GM12878 (cell line): ENCODE measurements at regions not wholly inside any gene's neighbourhood (a gene's known extent, or its start where the extent isn't known, plus 50 kb on each side); places are given as distances from the start of the nearest gene placed in this dataset.

ENCODE experiments used
- ATAC-seq: fragments of 200-7000 bp; cut with Tn5 transposase; 3 replicates; pipeline ENCODE4 v1.9.1; 2020; ENCODE audit warnings: mild to moderate bottlenecking, moderate library complexity
- BruUV-seq: library from RNA; stranded (reverse); fragments of 400-500 nt; replicated peaks from 2 replicates; lab custom pipeline; 2021; lab: Mats Ljungman, UMichigan
- CTCF ChIA-PET: fragments of 300-600 bp; sonication (Branson Sonifier 250); formaldehyde crosslinking; extraction: SDS; loops from one replicate; lab custom pipeline; 2021; ENCODE audit warnings: inconsistent platforms; lab: Yijun Ruan, JAX
- POLR2A ChIA-PET: fragments of 350-600 bp; formaldehyde crosslinking; extraction: SDS; loops from one replicate; lab custom pipeline; 2021; ENCODE audit warnings: inconsistent platforms; lab: Charles Lee
- RAD21 ChIA-PET: fragments of 300-600 bp; sonication (Branson Sonifier 250); formaldehyde crosslinking; loops from one replicate; lab custom pipeline; 2023; ENCODE audit warnings: antibody characterized with exemption; ENCODE audit not compliant: unreplicated experiment; lab: Charles Lee
- SMC1A ChIA-PET: fragments of 300-600 bp; sonication (Branson Sonifier 250); formaldehyde crosslinking; loops from one replicate; lab custom pipeline; 2023; ENCODE audit not compliant: unreplicated experiment, uncharacterized antibody; lab: Charles Lee
- DNase-seq: peaks from one replicate; pipeline ENCODE4 v3.0.0-alpha.2; 2011; ENCODE audit warnings: low read depth, low spot score
- FAIRE-seq: peaks from 3 replicates; lab custom pipeline; 2011; peaks lifted over from hg19 to GRCh38; lab: Jason Lieb, UNC
- H2AFZ ChIP-seq: 2 replicates; pipeline ENCODE4 v1.6.0; 2011; ENCODE audit warnings: low read depth, low read length, control low read depth; ENCODE audit not compliant: control insufficient read depth
- H3K27ac ChIP-seq: 2 replicates; pipeline ENCODE4 v1.5.1; 2011; ENCODE audit warnings: control low read depth; ENCODE audit not compliant: control insufficient read depth, insufficient read depth
- H3K27me3 ChIP-seq, 2 experiments: replicated peaks in 1 of 2; 2 replicates each; pipeline versions ENCODE4 v1.6.0 to v1.6.1; 2011; ENCODE audit warnings: low read length in 1 of 2; ENCODE audit not compliant: control insufficient read depth in 2 of 2, insufficient read depth in 2 of 2
- H3K36me3 ChIP-seq, 2 experiments: 2 replicates each; pipeline ENCODE4 v1.5.1; 2011; ENCODE audit warnings: low read length in 1 of 2; ENCODE audit not compliant: control insufficient read depth in 2 of 2, insufficient read depth in 2 of 2
- H3K4me1 ChIP-seq: 2 replicates; pipeline ENCODE4 v1.6.1; 2011; ENCODE audit warnings: mild to moderate bottlenecking, low read length, moderate library complexity, mixed read lengths; ENCODE audit not compliant: control insufficient read depth, insufficient read depth
- H3K4me2 ChIP-seq: 2 replicates; pipeline ENCODE4 v1.6.0; 2011; ENCODE audit warnings: control low read depth; ENCODE audit not compliant: control insufficient read depth, insufficient read depth
- H3K4me3 ChIP-seq: fragments of 200-600 bp; sonication (generic); 2 replicates; pipeline ENCODE4 v1.5.1; 2016
- H3K79me2 ChIP-seq: 2 replicates; pipeline ENCODE4 v1.6.0; 2011; ENCODE audit warnings: low read length; ENCODE audit not compliant: control insufficient read depth, insufficient read depth
- H3K9ac ChIP-seq: 2 replicates; pipeline ENCODE4 v1.8.0; 2011; ENCODE audit warnings: low read length, control low read depth, mixed read lengths; ENCODE audit not compliant: control insufficient read depth, insufficient read depth
- H3K9me3 ChIP-seq: replicated peaks from 3 replicates; pipeline ENCODE4 v1.5.1; 2011; ENCODE audit warnings: mild to moderate bottlenecking, low read length; ENCODE audit not compliant: control insufficient read depth, insufficient read depth
- H4K20me1 ChIP-seq: 2 replicates; pipeline ENCODE4 v1.6.0; 2011; ENCODE audit not compliant: control insufficient read depth, insufficient read depth
- BHLHE40 ChIP-seq, 2 experiments: fragments of 450-650 bp in 1 of 2; IDR thresholded peaks; 2 replicates each; pipeline ENCODE4 v1.6.1; 2011 to 2017; ENCODE audit warnings: low read depth in 2 of 2, borderline replicate concordance in 1 of 2, improper control_type of control experiment in 1 of 2, low read length in 1 of 2, mild to moderate bottlenecking in 1 of 2
- BMI1 ChIP-seq: fragments of 450-650 bp; IDR thresholded peaks from 2 replicates; pipeline ENCODE4 v1.6.1; 2016; ENCODE audit warnings: mild to moderate bottlenecking, moderate library complexity, borderline replicate concordance
- CHD2 ChIP-seq: IDR thresholded peaks from 2 replicates; pipeline ENCODE4 v1.6.1; 2011; ENCODE audit warnings: low read depth, low read length, improper control_type of control experiment, borderline replicate concordance
- EGR1 ChIP-seq, 2 experiments: IDR thresholded peaks; 1 replicate in 1 of 2; 2 replicates in 1 of 2; pipeline ENCODE4 v1.6.1; 2011 to 2012; ENCODE audit warnings: low read depth in 2 of 2, low read length in 2 of 2, borderline replicate concordance in 1 of 2, mild to moderate bottlenecking in 1 of 2, moderate library complexity in 1 of 2
- ETV6 ChIP-seq, 2 experiments: fragments of 450-650 bp in 1 of 2; IDR thresholded peaks in 1 of 2; conservative IDR thresholded peaks in 1 of 2; 2 replicates each; pipeline ENCODE4 v1.6.1; 2014; ENCODE audit warnings: antibody characterized with exemption in 1 of 2, borderline replicate concordance in 1 of 2, low read depth in 1 of 2, mild to moderate bottlenecking in 1 of 2, moderate library complexity in 1 of 2
- JUNB ChIP-seq: IDR thresholded peaks from 2 replicates; pipeline ENCODE4 v1.6.1; 2016; ENCODE audit warnings: antibody characterized with exemption, mild to moderate bottlenecking
- MEF2B ChIP-seq: fragments of 450-650 bp; IDR thresholded peaks from 2 replicates; pipeline ENCODE4 v1.6.1; 2018; ENCODE audit warnings: mild to moderate bottlenecking, moderate library complexity; ENCODE audit not compliant: partially characterized antibody, poor library complexity, severe bottlenecking
- MTA3 ChIP-seq: IDR thresholded peaks from 2 replicates; pipeline ENCODE4 v1.6.1; 2012; ENCODE audit warnings: low read length, inconsistent platforms, borderline replicate concordance
- MXI1 ChIP-seq: fragments of 150-350 bp; IDR thresholded peaks from 2 replicates; pipeline ENCODE4 v1.6.1; 2011; ENCODE audit warnings: low read depth, mild to moderate bottlenecking, inconsistent platforms, low read length, improper control_type of control experiment
- NR2C1 ChIP-seq: fragments of 450-650 bp; IDR thresholded peaks from 2 replicates; pipeline ENCODE4 v1.6.1; 2017; ENCODE audit warnings: antibody characterized with exemption, mild to moderate bottlenecking, moderate library complexity
- NRF1 ChIP-seq: conservative IDR thresholded peaks from 2 replicates; pipeline ENCODE4 v1.6.1; 2011; ENCODE audit warnings: mild to moderate bottlenecking, low read depth, low read length, improper control_type of control experiment
- POLR2AphosphoS2 ChIP-seq: IDR thresholded peaks from 2 replicates; pipeline ENCODE4 v1.6.1; 2011; ENCODE audit warnings: low read depth, mild to moderate bottlenecking, low read length, improper control_type of control experiment, moderate library complexity
- RB1 ChIP-seq: fragments of 450-650 bp; formaldehyde crosslinking; IDR thresholded peaks from 2 replicates; pipeline ENCODE4 v1.6.1; 2017; ENCODE audit warnings: mild to moderate bottlenecking, borderline replicate concordance
- RELA ChIP-seq: fragments of 450-650 bp; IDR thresholded peaks from 2 replicates; pipeline ENCODE4 v1.8.0; 2014; ENCODE audit warnings: borderline replicate concordance; ENCODE audit not compliant: partially characterized antibody
- TAF1 ChIP-seq: IDR thresholded peaks from 2 replicates; pipeline ENCODE4 v1.6.1; 2011; ENCODE audit warnings: mild to moderate bottlenecking, low read depth, low read length, borderline replicate concordance
- WGBS: methylation state at CpG from one replicate; pipeline ENCODE4 v1.1.6; 2016; ENCODE audit warnings: low lambda C conversion rate; ENCODE audit not compliant: insufficient replicate concordance, insufficient coverage; ENCODE audit errors: missing lambda C conversion rate; 5-methylcytosine and 5-hydroxymethylcytosine counted together
- in situ Hi-C: fragments of 300-500 bp; cut with MboI; formaldehyde crosslinking; loops from 9 replicates; pipeline ENCODE4 v1.14.3; 2018; ENCODE audit warnings: mixed read lengths
- intact Hi-C: fragments of 100-400 bp; cut with micrococcal nuclease; formaldehyde crosslinking; loops from one replicate; pipeline ENCODE4 v1.14.2; 2022; ENCODE audit not compliant: unreplicated experiment
- TF ChIP-seq, protein P1 (sequence below): IDR thresholded peaks from 2 replicates; pipeline ENCODE4 v1.6.1; 2011; ENCODE audit warnings: borderline replicate concordance, low read depth, mild to moderate bottlenecking, moderate library complexity, low read length; ENCODE audit not compliant: insufficient read depth, poor library complexity, severe bottlenecking
- TF ChIP-seq, protein P2 (sequence below): IDR thresholded peaks from 2 replicates; pipeline ENCODE4 v1.6.1; 2012; ENCODE audit warnings: low read length, inconsistent platforms

DNA sequence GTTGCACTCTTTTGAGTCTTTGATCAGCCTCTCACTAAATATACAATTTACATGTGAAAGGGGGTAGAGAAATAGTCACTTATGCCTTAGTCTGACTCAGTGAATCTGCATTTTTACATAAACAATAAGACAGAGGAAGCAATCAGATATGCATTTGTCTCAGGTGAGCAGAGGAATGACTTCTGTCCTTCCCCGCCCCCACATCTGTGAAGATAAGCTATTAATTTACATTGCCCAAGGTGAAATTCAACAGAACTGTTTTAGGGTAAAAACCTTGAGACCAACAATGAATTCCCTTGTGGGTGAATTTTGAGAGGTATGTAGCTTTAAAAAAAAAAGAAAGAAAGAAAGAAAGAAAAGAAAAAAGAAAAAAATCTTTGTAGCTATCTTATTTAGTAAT lies 1302.9 kb upstream of the ACVR2A start:
- Histone ChIP-seq H3K27ac (no peak overlapping the region), H3K4me3 (no peak overlapping the region), H3K9me3 (no peaks in the 10 kb centered on the region), H2AFZ (no peak overlapping the region), H3K4me1 (no peaks in the 10 kb centered on the region), H3K9ac (no peak overlapping the region), H3K4me2 (no peak overlapping the region), H3K27me3 (no peaks in the 10 kb centered on the region), H3K79me2 (no peaks in the 10 kb centered on the region), H3K36me3 (no peaks in the 10 kb centered on the region), H4K20me1 (no peaks in the 10 kb centered on the region)
- no peak for FAIRE-seq
- intact Hi-C loops (no loop called here), in situ Hi-C loops (no loop called here)
- SMC1A ChIA-PET, result interaction anchor here (0.7 to 1.1 kb wide), 2 partner anchors 34 to 64 kb away, joined by 3 read pairs; no protein-coding TSS in a partner anchor
- TF ChIP-seq RB1 (no peak), ETV6 (conservative IDR thresholded peaks at IDR 0.05 in 1 of 2, IDR thresholded peaks at IDR 0.05 in 1 of 2; ENCODE audit: borderline replicate concordance in 1 of 2, low read depth in 1 of 2) (no peak), MEF2B (no peak), MXI1 (no peak), BHLHE40 (IDR thresholded peaks at IDR 0.05; ENCODE audit: borderline replicate concordance in 1 of 2, low read depth in 2 of 2, low read length in 1 of 2) (no peak), CHD2 (no peak), EGR1 (IDR thresholded peaks at IDR 0.05; ENCODE audit: borderline replicate concordance in 1 of 2, low read depth in 2 of 2, low read length in 2 of 2) (no peak), BMI1 (no peak), NR2C1 (no peak), TAF1 (no peak), NRF1 (no peak), POLR2AphosphoS2 (no peak), JUNB (no peak), MTA3 (no peak), RELA (no peak)
- TF ChIP-seq, protein P1, sequence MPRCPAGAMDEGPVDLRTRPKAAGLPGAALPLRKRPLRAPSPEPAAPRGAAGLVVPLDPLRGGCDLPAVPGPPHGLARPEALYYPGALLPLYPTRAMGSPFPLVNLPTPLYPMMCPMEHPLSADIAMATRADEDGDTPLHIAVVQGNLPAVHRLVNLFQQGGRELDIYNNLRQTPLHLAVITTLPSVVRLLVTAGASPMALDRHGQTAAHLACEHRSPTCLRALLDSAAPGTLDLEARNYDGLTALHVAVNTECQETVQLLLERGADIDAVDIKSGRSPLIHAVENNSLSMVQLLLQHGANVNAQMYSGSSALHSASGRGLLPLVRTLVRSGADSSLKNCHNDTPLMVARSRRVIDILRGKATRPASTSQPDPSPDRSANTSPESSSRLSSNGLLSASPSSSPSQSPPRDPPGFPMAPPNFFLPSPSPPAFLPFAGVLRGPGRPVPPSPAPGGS, result no peak
- TF ChIP-seq, protein P2, sequence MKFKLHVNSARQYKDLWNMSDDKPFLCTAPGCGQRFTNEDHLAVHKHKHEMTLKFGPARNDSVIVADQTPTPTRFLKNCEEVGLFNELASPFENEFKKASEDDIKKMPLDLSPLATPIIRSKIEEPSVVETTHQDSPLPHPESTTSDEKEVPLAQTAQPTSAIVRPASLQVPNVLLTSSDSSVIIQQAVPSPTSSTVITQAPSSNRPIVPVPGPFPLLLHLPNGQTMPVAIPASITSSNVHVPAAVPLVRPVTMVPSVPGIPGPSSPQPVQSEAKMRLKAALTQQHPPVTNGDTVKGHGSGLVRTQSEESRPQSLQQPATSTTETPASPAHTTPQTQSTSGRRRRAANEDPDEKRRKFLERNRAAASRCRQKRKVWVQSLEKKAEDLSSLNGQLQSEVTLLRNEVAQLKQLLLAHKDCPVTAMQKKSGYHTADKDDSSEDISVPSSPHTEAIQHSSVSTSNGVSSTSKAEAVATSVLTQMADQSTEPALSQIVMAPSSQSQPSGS, result no peak
- 14% methylated on average over 1 of the region's 1 CpG for WGBS
- CTCF ChIA-PET, result no interaction called here
- no peak for ATAC-seq
- no TSS peak for BruUV-seq
- POLR2A ChIA-PET, result no interaction called here
- RAD21 ChIA-PET, result no interaction called here
- DNase-seq, result no peak
